ENCODE measurements at regions not wholly inside any gene's neighbourhood (a gene's known extent, or its start where the extent isn't known, plus 50 kb on each side); places are given as distances from the start of the nearest gene placed in this dataset.

DNA sequence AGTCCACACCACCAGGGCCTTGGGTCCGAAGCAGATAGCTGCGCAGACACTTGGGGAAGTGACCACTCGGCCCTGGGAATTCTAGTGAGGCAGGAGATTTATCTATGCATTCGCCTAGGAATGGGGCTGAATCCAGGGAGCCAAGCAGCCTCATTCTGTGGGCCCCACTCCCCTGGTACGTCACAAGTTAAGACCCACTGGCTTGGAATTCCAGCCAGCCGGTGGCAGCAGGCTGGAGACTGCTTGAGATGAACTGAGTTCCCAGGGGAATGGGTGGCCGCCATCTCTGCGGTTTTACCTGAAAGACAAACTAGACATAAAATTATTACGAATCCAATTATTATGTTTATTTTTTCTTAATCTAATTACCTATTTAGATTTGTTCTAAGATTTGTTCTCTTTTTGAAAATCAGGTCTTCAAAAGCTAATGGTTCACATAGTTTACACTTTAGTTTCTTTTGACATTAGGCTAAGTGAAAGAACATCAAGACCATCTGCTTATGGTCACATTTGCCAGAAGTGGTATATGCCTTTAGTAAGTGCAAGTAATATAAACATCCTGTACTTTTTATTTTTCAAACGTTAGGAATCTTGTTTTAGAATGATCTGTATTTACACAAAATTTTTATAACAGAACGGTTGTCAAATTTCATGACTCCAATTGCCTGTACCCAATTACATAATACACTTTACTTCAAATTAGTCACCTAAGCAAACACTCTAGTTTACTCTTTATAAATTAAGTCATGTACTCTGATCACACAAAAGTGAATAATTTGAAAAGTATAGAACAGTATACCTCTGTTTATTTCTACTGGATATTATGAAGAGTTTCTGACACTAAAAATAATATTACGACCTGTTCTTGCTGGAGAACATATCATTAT is 74.4 kb downstream of the SLITRK6 start:
- H3K9me3 Mint-ChIP-seq: peaks cover 0 to 5% (median 3%) of the 10 kb centered on the region in 7 donors
- DNase-seq (no peak), ATAC-seq (ENCODE audit: low read depth in 2 of 2) (no peak)
- H3K27ac Mint-ChIP-seq: no peak overlapping the region
- Histone ChIP-seq H3K36me3 (ENCODE audit: control insufficient read depth, insufficient read depth, low read length) (no peaks in the 10 kb centered on the region), H3K9me3 (ENCODE audit: control insufficient read depth in 2 of 2, low read length in 2 of 2) (peaks cover 0 to 3% of the 10 kb centered on the region in 2 experiments), H3K4me3 (ENCODE audit: low read depth, low read length) (no peak overlapping the region), H3K4me1 (ENCODE audit: control insufficient read depth, insufficient read depth, low read length, poor library complexity, severe bottlenecking) (no peaks in the 10 kb centered on the region), H3K27me3 (ENCODE audit: control insufficient read depth, insufficient read depth, low read length) (no peaks in the 10 kb centered on the region), H3K27ac (ENCODE audit: insufficient read depth, low read length, poor library complexity, severe bottlenecking) (no peak overlapping the region)
- no peaks in the 10 kb centered on the region for H3K4me1 Mint-ChIP-seq
- H3K36me3 Mint-ChIP-seq: no peaks in the 10 kb centered on the region
- no peak overlapping the region for H3K4me3 Mint-ChIP-seq
- no peaks in the 10 kb centered on the region for H3K27me3 Mint-ChIP-seq

DNA sequence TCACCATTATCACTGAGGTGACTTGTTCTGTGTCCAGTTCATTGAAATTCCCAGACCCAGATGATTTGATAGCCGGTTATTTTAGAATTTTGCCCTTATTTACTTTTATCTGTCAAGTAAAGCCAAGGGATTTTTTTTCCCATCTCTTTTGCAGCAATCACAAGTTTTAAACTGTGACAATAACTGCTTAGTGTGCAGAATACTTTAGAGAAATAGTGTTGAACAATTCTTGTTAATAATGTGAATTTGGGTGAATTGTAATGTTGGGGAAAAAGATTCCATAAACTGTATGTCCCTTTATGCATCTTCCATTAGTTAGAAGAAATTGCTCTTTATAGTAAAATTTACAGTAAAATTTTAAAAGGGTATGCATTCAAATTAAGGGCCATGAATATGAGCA is 79.5 kb downstream of the SLITRK6 start:
- H3K9me3 Mint-ChIP-seq: peaks cover 0 to 9% (median 4%) of the 10 kb centered on the region in 7 donors
- no peaks in the 10 kb centered on the region for H3K4me1 Mint-ChIP-seq
- Histone ChIP-seq H3K36me3 (ENCODE audit: control insufficient read depth, insufficient read depth, low read length) (no peaks in the 10 kb centered on the region), H3K4me1 (ENCODE audit: control insufficient read depth, insufficient read depth, low read length, poor library complexity, severe bottlenecking) (no peaks in the 10 kb centered on the region), H3K4me3 (ENCODE audit: low read depth, low read length) (no peak overlapping the region), H3K9me3 (ENCODE audit: control insufficient read depth in 2 of 2, low read length in 2 of 2) (peaks cover 0 to 3% of the 10 kb centered on the region in 2 experiments), H3K27ac (ENCODE audit: insufficient read depth, low read length, poor library complexity, severe bottlenecking) (no peak overlapping the region), H3K27me3 (ENCODE audit: control insufficient read depth, insufficient read depth, low read length) (no peaks in the 10 kb centered on the region)
- ATAC-seq (ENCODE audit: low read depth in 2 of 2) (no peak), DNase-seq (no peak)
- H3K36me3 Mint-ChIP-seq: no peaks in the 10 kb centered on the region
- H3K27me3 Mint-ChIP-seq: no peaks in the 10 kb centered on the region
- H3K4me3 Mint-ChIP-seq: no peak overlapping the region
- no peak overlapping the region for H3K27ac Mint-ChIP-seq

GRCh38 chr13:85717921-85718320 is 81.3 kb downstream of the SLITRK6 start:
- H3K27me3 ChIP-seq (ENCODE audit: control insufficient read depth, insufficient read depth, low read length): no peaks in the 10 kb centered on the region
- H3K27me3 Mint-ChIP-seq: no peaks in the 10 kb centered on the region
- no peak for ATAC-seq (ENCODE audit: low read depth in 2 of 2)
- H3K4me3 ChIP-seq (ENCODE audit: low read depth, low read length): no peak overlapping the region
- H3K36me3 ChIP-seq (ENCODE audit: control insufficient read depth, insufficient read depth, low read length): no peaks in the 10 kb centered on the region
- H3K4me1 ChIP-seq (ENCODE audit: control insufficient read depth, insufficient read depth, low read length, poor library complexity, severe bottlenecking): no peaks in the 10 kb centered on the region
- no peak overlapping the region for H3K27ac Mint-ChIP-seq
- no peak for DNase-seq
- H3K9me3 ChIP-seq (ENCODE audit: control insufficient read depth in 2 of 2, low read length in 2 of 2): no peaks in the 10 kb centered on the region
- no peaks in the 10 kb centered on the region for H3K36me3 Mint-ChIP-seq
- no peaks in the 10 kb centered on the region for H3K4me1 Mint-ChIP-seq
- peaks cover 0 to 9% (median 4%) of the 10 kb centered on the region in 7 donors for H3K9me3 Mint-ChIP-seq
- H3K27ac ChIP-seq (ENCODE audit: insufficient read depth, low read length, poor library complexity, severe bottlenecking): no peak overlapping the region
- H3K4me3 Mint-ChIP-seq: no peak overlapping the region

GRCh38 chr13:85710545-85710944 is 88.7 kb downstream of the SLITRK6 start:
- ATAC-seq (ENCODE audit: low read depth in 2 of 2): no peak
- no peak overlapping the region for H3K27ac Mint-ChIP-seq
- no peak overlapping the region for H3K4me3 Mint-ChIP-seq
- H3K9me3 Mint-ChIP-seq: peaks cover 0 to 16% (median 3%) of the 10 kb centered on the region in 7 donors
- peaks cover 0 to 7% of the 10 kb centered on the region in 2 experiments for H3K9me3 ChIP-seq (ENCODE audit: control insufficient read depth in 2 of 2, low read length in 2 of 2)
- DNase-seq: no peak
- H3K4me1 ChIP-seq (ENCODE audit: control insufficient read depth, insufficient read depth, low read length, poor library complexity, severe bottlenecking): no peaks in the 10 kb centered on the region
- H3K36me3 ChIP-seq (ENCODE audit: control insufficient read depth, insufficient read depth, low read length): no peaks in the 10 kb centered on the region
- no peaks in the 10 kb centered on the region for H3K27me3 ChIP-seq (ENCODE audit: control insufficient read depth, insufficient read depth, low read length)
- H3K4me3 ChIP-seq (ENCODE audit: low read depth, low read length): no peak overlapping the region
- H3K27ac ChIP-seq (ENCODE audit: insufficient read depth, low read length, poor library complexity, severe bottlenecking): no peak overlapping the region
- no peaks in the 10 kb centered on the region for H3K4me1 Mint-ChIP-seq
- no peaks in the 10 kb centered on the region for H3K27me3 Mint-ChIP-seq
- no peaks in the 10 kb centered on the region for H3K36me3 Mint-ChIP-seq

GRCh38 chr13:85709721-85710120 is 89.5 kb downstream of the SLITRK6 start:
- no peaks in the 10 kb centered on the region for H3K36me3 Mint-ChIP-seq
- peaks cover 1 to 16% (median 3%) of the 10 kb centered on the region in 7 donors for H3K9me3 Mint-ChIP-seq
- DNase-seq (no peak), ATAC-seq (ENCODE audit: low read depth in 2 of 2) (no peak)
- Histone ChIP-seq H3K9me3 (ENCODE audit: control insufficient read depth in 2 of 2, low read length in 2 of 2) (peaks cover 0 to 9% of the 10 kb centered on the region in 2 experiments), H3K36me3 (ENCODE audit: control insufficient read depth, insufficient read depth, low read length) (no peaks in the 10 kb centered on the region), H3K27me3 (ENCODE audit: control insufficient read depth, insufficient read depth, low read length) (no peaks in the 10 kb centered on the region), H3K4me1 (ENCODE audit: control insufficient read depth, insufficient read depth, low read length, poor library complexity, severe bottlenecking) (no peaks in the 10 kb centered on the region), H3K27ac (ENCODE audit: insufficient read depth, low read length, poor library complexity, severe bottlenecking) (no peak overlapping the region), H3K4me3 (ENCODE audit: low read depth, low read length) (no peak overlapping the region)
- H3K27me3 Mint-ChIP-seq: no peaks in the 10 kb centered on the region
- no peak overlapping the region for H3K4me3 Mint-ChIP-seq
- H3K4me1 Mint-ChIP-seq: no peaks in the 10 kb centered on the region
- no peak overlapping the region for H3K27ac Mint-ChIP-seq

DNA sequence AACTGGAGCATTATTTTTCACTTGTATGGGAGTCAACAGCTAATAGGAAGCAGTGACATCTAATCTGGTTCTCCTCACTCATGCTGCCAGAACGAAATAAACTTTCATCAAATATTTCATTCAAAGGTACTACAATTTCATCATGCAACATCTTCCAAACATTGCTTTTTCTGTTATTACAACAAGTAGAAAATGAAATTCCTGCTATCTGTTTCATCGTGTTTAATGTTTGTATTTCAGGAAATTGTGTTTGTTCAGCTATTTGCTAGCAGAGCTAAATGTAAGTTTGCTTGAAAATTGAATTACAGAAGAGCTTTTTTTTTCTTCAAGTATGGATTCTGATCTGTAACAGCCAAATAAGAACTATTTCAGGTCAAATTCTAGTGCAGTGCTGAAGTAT is 90.1 kb downstream of the SLITRK6 start:
- Mint-ChIP-seq H3K9me3 (peaks cover 1 to 18% (median 3%) of the 10 kb centered on the region in 7 donors), H3K4me1 (no peaks in the 10 kb centered on the region), H3K27me3 (no peaks in the 10 kb centered on the region), H3K36me3 (no peaks in the 10 kb centered on the region), H3K4me3 (no peak overlapping the region), H3K27ac (no peak overlapping the region)
- no peak overlapping the region for H3K27ac ChIP-seq (ENCODE audit: insufficient read depth, low read length, poor library complexity, severe bottlenecking)
- H3K36me3 ChIP-seq (ENCODE audit: control insufficient read depth, insufficient read depth, low read length): no peaks in the 10 kb centered on the region
- no peak overlapping the region for H3K4me3 ChIP-seq (ENCODE audit: low read depth, low read length)
- H3K27me3 ChIP-seq (ENCODE audit: control insufficient read depth, insufficient read depth, low read length): no peaks in the 10 kb centered on the region
- no peaks in the 10 kb centered on the region for H3K4me1 ChIP-seq (ENCODE audit: control insufficient read depth, insufficient read depth, low read length, poor library complexity, severe bottlenecking)
- DNase-seq (no peak), ATAC-seq (ENCODE audit: low read depth in 2 of 2) (no peak)
- H3K9me3 ChIP-seq (ENCODE audit: control insufficient read depth in 2 of 2, low read length in 2 of 2): peaks cover 0 to 9% of the 10 kb centered on the region in 2 experiments

GRCh38 chr13:85700906-85701305 is 98.3 kb downstream of the SLITRK6 start:
- Histone ChIP-seq H3K27me3 (ENCODE audit: control insufficient read depth, insufficient read depth, low read length) (no peaks in the 10 kb centered on the region), H3K27ac (ENCODE audit: insufficient read depth, low read length, poor library complexity, severe bottlenecking) (no peak overlapping the region), H3K36me3 (ENCODE audit: control insufficient read depth, insufficient read depth, low read length) (no peaks in the 10 kb centered on the region), H3K4me3 (ENCODE audit: low read depth, low read length) (no peak overlapping the region), H3K4me1 (ENCODE audit: control insufficient read depth, insufficient read depth, low read length, poor library complexity, severe bottlenecking) (no peaks in the 10 kb centered on the region), H3K9me3 (ENCODE audit: control insufficient read depth in 2 of 2, low read length in 2 of 2) (peaks cover 3 to 5% of the 10 kb centered on the region in 2 experiments)
- DNase-seq (no peak), ATAC-seq (ENCODE audit: low read depth in 2 of 2) (no peak)
- Mint-ChIP-seq H3K4me1 (no peaks in the 10 kb centered on the region), H3K27me3 (no peaks in the 10 kb centered on the region), H3K27ac (no peak overlapping the region), H3K36me3 (no peaks in the 10 kb centered on the region), H3K9me3 (peaks cover 2 to 45% (median 17%) of the 10 kb centered on the region in 7 donors), H3K4me3 (no peak overlapping the region)

DNA sequence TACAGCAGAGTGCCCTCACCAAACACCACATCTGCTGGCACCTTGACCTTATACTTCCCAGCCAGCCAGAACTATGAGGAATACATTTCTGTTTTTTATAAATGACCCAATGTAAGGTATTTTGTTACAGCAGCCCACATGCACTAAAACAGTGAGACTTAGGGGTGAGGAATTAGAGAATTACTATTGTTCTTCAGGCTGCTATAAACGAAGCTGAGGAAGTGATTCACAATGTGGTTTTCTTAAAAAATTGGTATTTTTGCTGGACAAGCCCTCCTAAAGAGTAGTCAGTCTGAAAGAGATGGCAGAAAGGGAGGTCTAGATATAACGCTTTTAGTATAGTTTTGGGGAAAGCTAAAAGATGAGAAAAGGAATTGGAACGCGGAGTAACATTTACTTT is 101.0 kb downstream of the SLITRK6 start:
- Histone ChIP-seq H3K27me3 (ENCODE audit: control insufficient read depth, insufficient read depth, low read length) (no peaks in the 10 kb centered on the region), H3K4me3 (ENCODE audit: low read depth, low read length) (no peak overlapping the region), H3K4me1 (ENCODE audit: control insufficient read depth, insufficient read depth, low read length, poor library complexity, severe bottlenecking) (no peaks in the 10 kb centered on the region), H3K36me3 (ENCODE audit: control insufficient read depth, insufficient read depth, low read length) (no peaks in the 10 kb centered on the region), H3K9me3 (ENCODE audit: control insufficient read depth in 2 of 2, low read length in 2 of 2) (peaks cover 0 to 7% of the 10 kb centered on the region in 2 experiments), H3K27ac (ENCODE audit: insufficient read depth, low read length, poor library complexity, severe bottlenecking) (no peak overlapping the region)
- no peak for ATAC-seq (ENCODE audit: low read depth in 2 of 2)
- peaks cover 2 to 36% (median 13%) of the 10 kb centered on the region in 7 donors for H3K9me3 Mint-ChIP-seq
- H3K36me3 Mint-ChIP-seq: no peaks in the 10 kb centered on the region
- no peaks in the 10 kb centered on the region for H3K4me1 Mint-ChIP-seq
- H3K27ac Mint-ChIP-seq: no peak overlapping the region
- H3K4me3 Mint-ChIP-seq: no peak overlapping the region
- DNase-seq: no peak
- H3K27me3 Mint-ChIP-seq: no peaks in the 10 kb centered on the region
